ENCODE measurements at regions not wholly inside any gene's neighbourhood (a gene's known extent, or its start where the extent isn't known, plus 50 kb on each side); places are given as distances from the start of the nearest gene placed in this dataset.

GRCh38 chr7:142365410-142365842 is 107.6 kb upstream of the PRSS58 start:
- DNase-seq (ENCODE audit: low read depth): no peak

- no peak for DNase-seq (ENCODE audit: low read depth)
Measured at GRCh38 chr7:142364551-142364950, 106.7 kb upstream of the PRSS58 start.

GRCh38 chr7:142362349-142362748 is 104.5 kb upstream of the PRSS58 start:
- no peak for DNase-seq (ENCODE audit: low read depth)

DNA sequence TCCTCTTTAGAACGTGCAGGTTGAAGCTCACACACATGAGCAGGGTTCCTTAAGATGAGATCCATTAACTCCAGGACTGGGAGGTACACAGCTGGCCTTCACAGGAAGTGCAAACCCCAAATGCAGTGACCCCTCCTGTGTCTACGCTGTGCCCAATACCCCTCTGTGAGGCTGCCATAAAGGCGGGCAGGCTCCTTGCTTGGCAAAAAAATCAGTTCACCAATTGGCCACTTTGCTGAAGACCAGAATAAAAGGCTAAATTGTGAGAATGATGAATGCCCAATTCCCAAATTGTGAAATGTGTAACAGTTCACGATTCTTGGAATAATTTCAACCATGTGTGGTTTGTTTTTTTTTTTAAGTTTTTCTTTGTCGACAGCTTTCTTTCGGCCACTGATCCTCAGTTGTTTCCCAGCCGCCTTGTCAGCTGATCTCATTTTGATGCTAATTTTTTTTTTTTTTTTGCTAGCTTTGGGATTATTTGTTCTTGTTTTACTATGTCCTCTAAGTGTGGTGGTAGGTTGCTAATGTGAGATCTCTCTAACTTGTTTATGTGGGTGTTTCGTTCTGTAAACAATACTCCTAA is 101.9 kb upstream of the PRSS58 start:
- peak; percentile 62 for DNase-seq (ENCODE audit: low read depth)

- peak; percentile 68 for DNase-seq (ENCODE audit: low read depth)
Measured at GRCh38 chr7:142357953-142358520, 100.2 kb upstream of the PRSS58 start.

DNA sequence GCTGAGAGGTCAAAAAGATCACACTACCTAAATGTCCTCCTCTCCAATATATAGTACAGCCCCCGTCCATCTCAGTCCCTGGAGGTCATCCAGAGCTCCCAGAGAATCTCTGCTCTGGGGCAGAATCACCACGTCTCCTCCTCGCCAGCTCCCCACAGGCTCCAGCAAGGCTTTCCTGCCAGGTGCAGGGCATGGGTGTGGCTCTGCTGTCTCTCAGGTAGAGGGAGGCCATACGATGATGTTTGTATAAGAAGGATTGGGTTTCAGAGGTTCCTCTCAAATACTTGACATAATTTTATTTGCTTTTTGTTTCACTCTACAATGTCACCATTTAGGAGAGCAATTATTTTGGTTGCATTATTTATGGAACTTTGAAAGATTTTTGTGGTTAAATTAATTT is 98.3 kb upstream of the PRSS58 start:
- DNase-seq (ENCODE audit: low read depth): no peak

GRCh38 chr7:142355328-142355727 is 97.5 kb upstream of the PRSS58 start:
- DNase-seq (ENCODE audit: low read depth): peak; percentile 88

DNA sequence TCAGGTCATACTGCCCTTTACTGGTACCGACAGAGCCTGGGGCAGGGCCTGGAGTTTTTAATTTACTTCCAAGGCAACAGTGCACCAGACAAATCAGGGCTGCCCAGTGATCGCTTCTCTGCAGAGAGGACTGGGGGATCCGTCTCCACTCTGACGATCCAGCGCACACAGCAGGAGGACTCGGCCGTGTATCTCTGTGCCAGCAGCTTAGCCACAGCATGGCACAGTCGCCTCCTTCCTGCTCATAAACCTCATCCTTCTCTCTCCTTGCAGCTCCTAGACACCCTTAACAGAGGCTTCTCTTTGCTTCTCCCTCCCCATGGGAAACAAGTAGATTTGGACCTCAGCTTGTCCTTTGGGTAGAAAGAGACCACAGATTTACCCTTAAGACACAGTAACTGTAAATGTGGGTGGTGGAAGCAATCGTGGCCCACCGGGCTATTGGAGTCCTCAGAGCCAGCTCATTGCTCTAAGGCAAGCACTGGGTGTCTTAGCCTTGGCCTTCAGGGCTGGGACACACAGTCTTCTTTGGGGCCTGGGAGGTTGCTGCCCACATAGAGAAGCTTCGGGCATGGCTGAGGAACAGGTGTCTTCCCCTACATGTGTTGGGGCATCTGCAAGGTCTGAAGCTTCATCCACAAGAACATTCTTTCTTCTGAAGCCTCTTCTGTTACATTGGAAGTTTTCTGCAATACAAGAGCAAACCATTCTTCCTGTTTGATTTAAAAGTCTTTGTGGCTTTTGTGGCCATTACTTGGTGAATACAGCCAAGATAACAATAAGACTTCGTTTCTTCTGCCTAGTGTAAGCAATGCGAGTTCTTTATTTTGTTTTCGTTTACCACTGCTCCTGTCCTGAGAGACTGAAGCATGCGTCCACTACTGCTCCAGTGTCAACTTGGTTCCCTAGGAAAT is 95.5 kb upstream of the PRSS58 start:
- no peak for DNase-seq (ENCODE audit: low read depth)

DNA sequence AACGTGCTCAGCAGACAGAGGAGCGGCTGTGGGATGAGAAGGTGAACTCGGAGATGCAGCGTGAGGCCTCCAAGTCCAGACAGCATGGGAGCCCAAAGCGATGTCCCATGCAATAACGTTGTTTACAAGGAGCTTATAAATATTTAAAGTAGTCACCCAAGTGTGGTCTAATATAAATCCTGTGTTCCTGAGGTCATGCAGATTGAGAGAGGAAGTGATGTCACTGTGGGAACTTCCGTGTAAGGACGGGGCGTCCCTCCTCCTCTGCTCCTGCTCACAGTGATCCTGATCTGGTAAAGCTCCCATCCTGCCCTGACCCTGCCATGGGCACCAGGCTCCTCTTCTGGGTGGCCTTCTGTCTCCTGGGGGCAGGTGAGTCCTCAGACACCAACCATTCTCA is 94.7 kb upstream of the PRSS58 start:
- DNase-seq (ENCODE audit: low read depth): no peak

GRCh38 chr7:142351145-142351544 is 93.3 kb upstream of the PRSS58 start:
- no peak for DNase-seq (ENCODE audit: low read depth)

DNA sequence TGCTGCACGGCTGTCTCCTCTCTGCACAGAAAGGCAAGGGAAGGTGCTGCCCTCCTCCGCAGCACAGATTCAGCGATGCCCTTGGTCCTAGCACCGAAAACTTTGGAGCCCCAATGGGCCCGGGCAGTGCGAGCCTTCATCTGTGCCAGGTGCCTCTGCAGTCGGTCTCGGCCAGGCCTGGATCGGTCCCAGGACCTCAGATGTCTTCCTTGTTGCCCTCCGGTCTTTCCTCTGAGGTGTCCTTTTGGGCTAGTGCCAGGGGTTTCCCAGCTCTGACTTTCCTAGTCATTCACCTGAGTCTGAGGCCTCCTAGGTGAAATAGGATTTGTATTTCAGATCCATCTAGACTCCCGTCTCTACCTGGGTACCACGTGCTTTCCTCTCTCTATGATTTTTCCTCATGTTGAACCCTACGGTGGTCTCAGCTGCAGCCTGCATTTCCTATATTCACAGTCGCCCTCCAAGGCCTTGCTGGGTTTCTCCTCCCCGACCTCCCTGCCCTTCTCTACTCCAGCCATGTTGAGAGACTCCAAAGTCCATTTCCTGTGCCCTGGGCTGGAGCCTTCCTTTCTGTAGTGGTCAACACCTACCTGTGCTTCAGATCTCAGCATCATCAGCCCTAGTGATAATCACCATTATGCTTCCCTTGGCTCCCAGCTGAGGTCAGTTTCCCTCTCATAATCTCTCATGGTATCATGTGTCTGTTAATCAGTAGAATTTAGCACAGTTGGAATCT is 92.0 kb upstream of the PRSS58 start:
- DNase-seq (ENCODE audit: low read depth): no peak

GRCh38 chr7:142348921-142349405 is 91.1 kb upstream of the PRSS58 start:
- DNase-seq (ENCODE audit: low read depth): no peak

GRCh38 chr7:142348100-142348499 is 90.2 kb upstream of the PRSS58 start:
- no peak for DNase-seq (ENCODE audit: low read depth)

DNA sequence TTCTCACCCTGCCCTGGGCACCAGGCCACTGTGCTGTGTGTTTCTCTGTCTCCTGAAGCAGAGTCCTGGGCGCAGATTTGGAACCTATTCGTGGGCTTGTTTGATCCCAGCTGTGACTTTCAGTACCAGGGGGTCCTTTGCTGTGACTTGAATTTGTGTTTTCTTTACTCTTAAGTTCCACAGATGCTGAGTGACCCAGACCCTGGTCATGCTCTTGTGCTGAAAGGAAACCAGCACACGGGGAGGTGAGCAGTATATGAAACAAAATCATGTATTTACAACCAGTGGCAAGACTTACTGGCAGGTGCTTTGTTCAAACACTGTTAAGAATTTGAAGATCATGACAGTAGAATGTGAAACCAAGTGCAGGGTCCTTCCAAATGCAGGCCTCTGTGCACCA is 89.2 kb upstream of the PRSS58 start:
- DNase-seq (ENCODE audit: low read depth): no peak

- no peak for DNase-seq (ENCODE audit: low read depth)
Measured at GRCh38 chr7:142345811-142346210, 88.0 kb upstream of the PRSS58 start.

GRCh38 chr7:142338633-142339501 is 81.0 kb upstream of the PRSS58 start:
- DNase-seq (ENCODE audit: low read depth): no peak

GRCh38 chr7:142337054-142338001 is 79.5 kb upstream of the PRSS58 start:
- peak; percentile 36 for DNase-seq (ENCODE audit: low read depth)

GRCh38 chr7:142334806-142335205 is 76.9 kb upstream of the PRSS58 start:
- no peak for DNase-seq (ENCODE audit: low read depth)

DNA sequence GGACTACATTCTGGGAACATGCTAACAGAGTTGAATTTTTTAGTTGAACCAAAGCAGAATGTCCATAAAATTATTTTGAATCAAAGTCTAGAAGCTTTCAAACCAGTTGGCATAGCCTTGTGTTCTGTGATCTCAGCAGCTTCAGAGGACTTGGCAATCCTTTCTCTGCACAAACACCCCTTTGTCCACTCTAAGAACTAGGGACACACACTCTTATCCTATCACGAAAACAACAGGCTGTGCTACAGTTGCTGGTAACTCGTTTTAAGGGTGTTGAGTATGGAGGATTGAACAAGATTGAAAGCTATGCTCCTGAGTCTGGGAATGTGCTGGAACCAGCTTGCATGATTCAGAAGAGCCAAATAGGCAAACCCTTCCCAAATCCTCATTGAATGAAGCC is 76.4 kb upstream of the PRSS58 start:
- DNase-seq (ENCODE audit: low read depth): no peak

- DNase-seq (ENCODE audit: low read depth): no peak
Measured at GRCh38 chr7:142332421-142332820, 74.6 kb upstream of the PRSS58 start.

All from stromal cell of bone marrow (primary cell).